T-helper 2 cell treated with Interferon-gamma antibody and Interleukin-4, amounts not matched to agents 5 μg/mL and 100 μg/mL, for 36 hours (primary cell): ENCODE measurements at regions not wholly inside any gene's neighbourhood (a gene's known extent, or its start where the extent isn't known, plus 50 kb on each side); places are given as distances from the start of the nearest gene placed in this dataset.

Experiments
- DNase-seq: peaks from one replicate; pipeline ENCODE4 v3.0.0; 2021; ENCODE audit warnings: low spot score
- H3K27ac Mint-ChIP-seq: one replicate; pipeline ENCODE4 v1.8.0; 2021; ENCODE audit warnings: mild to moderate bottlenecking, mixed read lengths
- H3K27me3 Mint-ChIP-seq: one replicate; pipeline ENCODE4 v1.8.0; 2021; ENCODE audit warnings: low read depth, mixed read lengths
- H3K36me3 Mint-ChIP-seq: one replicate; pipeline ENCODE4 v1.8.0; 2021; ENCODE audit warnings: low read depth, mixed read lengths
- H3K4me1 Mint-ChIP-seq: one replicate; pipeline ENCODE4 v1.8.0; 2021; ENCODE audit warnings: low read depth, mixed read lengths
- H3K4me3 Mint-ChIP-seq: one replicate; pipeline ENCODE4 v1.8.0; 2022; ENCODE audit warnings: mild to moderate bottlenecking, moderate library complexity, mixed read lengths
- H3K9me3 Mint-ChIP-seq: one replicate; pipeline ENCODE4 v1.8.0; 2021; ENCODE audit warnings: mixed read lengths

- H3K9me3 Mint-ChIP-seq = no peaks in the 10 kb centered on the region
- no peak overlapping the region for H3K4me3 Mint-ChIP-seq
- H3K27me3 Mint-ChIP-seq = peaks cover 17% of the 10 kb centered on the region
- no peak overlapping the region for H3K27ac Mint-ChIP-seq
- no peak for DNase-seq
- no peaks in the 10 kb centered on the region for H3K36me3 Mint-ChIP-seq
- no peaks in the 10 kb centered on the region for H3K4me1 Mint-ChIP-seq
These were observed 55.1 kb upstream of the PAGE4 start for GRCh38 chrX:49773993-49774392.

GRCh38 chrX:49767236-49767635, 61.9 kb upstream of the PAGE4 start:
- Mint-ChIP-seq H3K4me1 (no peaks in the 10 kb centered on the region), H3K9me3 (no peaks in the 10 kb centered on the region), H3K4me3 (no peak overlapping the region), H3K27ac (no peak overlapping the region), H3K27me3 (peaks cover 19% of the 10 kb centered on the region), H3K36me3 (no peaks in the 10 kb centered on the region)
- DNase-seq = no peak

- Mint-ChIP-seq H3K36me3 (no peaks in the 10 kb centered on the region), H3K27me3 (peaks cover 7% of the 10 kb centered on the region), H3K27ac (no peak overlapping the region), H3K9me3 (no peaks in the 10 kb centered on the region), H3K4me3 (no peak overlapping the region), H3K4me1 (no peaks in the 10 kb centered on the region)
- no peak for DNase-seq
These were observed 66.5 kb upstream of the PAGE1 start for GRCh38 chrX:49762175-49762720.

- no peaks in the 10 kb centered on the region for H3K36me3 Mint-ChIP-seq
- no peak for DNase-seq
These were observed 65.7 kb upstream of the PAGE1 start for GRCh38 chrX:49761481-49761880.

GRCh38 chrX:49760290-49760890, 64.6 kb upstream of the PAGE1 start:
- Mint-ChIP-seq H3K4me3 (no peak overlapping the region), H3K9me3 (no peaks in the 10 kb centered on the region), H3K27me3 (peaks cover 18% of the 10 kb centered on the region), H3K4me1 (no peaks in the 10 kb centered on the region), H3K27ac (no peak overlapping the region), H3K36me3 (no peaks in the 10 kb centered on the region)
- DNase-seq = no peak

More at GRCh38 chrX:49761481-49761880, 65.7 kb upstream of the PAGE1 start:
- no peaks in the 10 kb centered on the region for H3K4me1 Mint-ChIP-seq
- H3K27ac Mint-ChIP-seq = no peak overlapping the region
- peaks cover 9% of the 10 kb centered on the region for H3K27me3 Mint-ChIP-seq
- H3K4me3 Mint-ChIP-seq = no peak overlapping the region
- H3K9me3 Mint-ChIP-seq = no peaks in the 10 kb centered on the region

- no peak overlapping the region for H3K4me3 Mint-ChIP-seq
- no peaks in the 10 kb centered on the region for H3K36me3 Mint-ChIP-seq
- peaks cover 11% of the 10 kb centered on the region for H3K27me3 Mint-ChIP-seq
- no peaks in the 10 kb centered on the region for H3K9me3 Mint-ChIP-seq
- H3K27ac Mint-ChIP-seq = no peak overlapping the region
- no peak for DNase-seq
- peaks cover 2% of the 10 kb centered on the region for H3K4me1 Mint-ChIP-seq
These were observed 60.9 kb upstream of the PAGE1 start for GRCh38 chrX:49756692-49757091.

- peak; percentile 6 for DNase-seq
- no peak overlapping the region for H3K4me3 Mint-ChIP-seq
- H3K27ac Mint-ChIP-seq = no peak overlapping the region
- H3K27me3 Mint-ChIP-seq = peaks cover 11% of the 10 kb centered on the region
- no peaks in the 10 kb centered on the region for H3K9me3 Mint-ChIP-seq
- no peaks in the 10 kb centered on the region for H3K36me3 Mint-ChIP-seq
- H3K4me1 Mint-ChIP-seq = peaks cover 2% of the 10 kb centered on the region
These were observed 58.6 kb upstream of the PAGE1 start for GRCh38 chrX:49754233-49754857.

- peaks cover 2% of the 10 kb centered on the region for H3K4me1 Mint-ChIP-seq
- no peaks in the 10 kb centered on the region for H3K36me3 Mint-ChIP-seq
- no peaks in the 10 kb centered on the region for H3K9me3 Mint-ChIP-seq
- no peak overlapping the region for H3K4me3 Mint-ChIP-seq
- H3K27me3 Mint-ChIP-seq = peaks cover 15% of the 10 kb centered on the region
- no peak overlapping the region for H3K27ac Mint-ChIP-seq
- DNase-seq = no peak
These were observed 57.9 kb upstream of the PAGE1 start for GRCh38 chrX:49753691-49754090.

- no peaks in the 10 kb centered on the region for H3K4me1 Mint-ChIP-seq
- no peaks in the 10 kb centered on the region for H3K9me3 Mint-ChIP-seq
- H3K27me3 Mint-ChIP-seq = peaks cover 23% of the 10 kb centered on the region
- H3K36me3 Mint-ChIP-seq = no peaks in the 10 kb centered on the region
- no peak overlapping the region for H3K27ac Mint-ChIP-seq
- no peak overlapping the region for H3K4me3 Mint-ChIP-seq
- DNase-seq = no peak
These were observed 52.6 kb upstream of the PAGE1 start for GRCh38 chrX:49748211-49748956.

GRCh38 chrX:49746306-49746705, 50.5 kb upstream of the PAGE1 start:
- Mint-ChIP-seq H3K27ac (no peak overlapping the region), H3K9me3 (no peaks in the 10 kb centered on the region), H3K27me3 (peaks cover 23% of the 10 kb centered on the region), H3K36me3 (no peaks in the 10 kb centered on the region), H3K4me3 (no peak overlapping the region), H3K4me1 (no peaks in the 10 kb centered on the region)
- no peak for DNase-seq
